BJ (cell line): ENCODE measurements at regions not wholly inside any gene's neighbourhood (a gene's known extent, or its start where the extent isn't known, plus 50 kb on each side); places are given as distances from the start of the nearest gene placed in this dataset.

ENCODE experiments used
- CTCF ChIA-PET: fragments of 350-600 bp; formaldehyde crosslinking; extraction: SDS; loops from one replicate; lab custom pipeline; 2021; ENCODE audit warnings: antibody characterized with exemption, inconsistent platforms; lab: Yijun Ruan, JAX
- POLR2A ChIA-PET: fragments of 300-600 bp; sonication (Branson Sonifier 250); formaldehyde crosslinking; extraction: SDS; loops from one replicate; lab custom pipeline; 2021; ENCODE audit warnings: antibody characterized with exemption; lab: Charles Lee
- DNase-seq: peaks from one replicate; pipeline ENCODE4 v3.0.0-alpha.2; 2011; ENCODE audit warnings: low read depth
- H3K27me3 ChIP-seq: 2 replicates; pipeline ENCODE4 v1.6.0; 2011; ENCODE audit warnings: low read length; ENCODE audit not compliant: control insufficient read depth, insufficient read depth
- H3K36me3 ChIP-seq: 2 replicates; pipeline ENCODE4 v1.5.1; 2011; ENCODE audit warnings: low read length; ENCODE audit not compliant: control insufficient read depth, insufficient read depth
- H3K4me3 ChIP-seq: 2 replicates; pipeline ENCODE4 v1.5.1; 2011; ENCODE audit warnings: low read depth, mild to moderate bottlenecking, control low read depth, low read length
- CTCF ChIP-seq: IDR thresholded peaks from 2 replicates; pipeline ENCODE4 v1.5.1; 2011; ENCODE audit warnings: low read depth, mild to moderate bottlenecking, control low read depth, inconsistent platforms, low read length, moderate library complexity; ENCODE audit not compliant: insufficient read depth

GRCh38 chr20:40495956-40496355 lies 193.1 kb downstream of the MAFB start:
- TF ChIP-seq CTCF: no peak
- Histone ChIP-seq H3K36me3 (no peaks in the 10 kb centered on the region), H3K27me3 (no peaks in the 10 kb centered on the region), H3K4me3 (no peak overlapping the region)
- ChIA-PET POLR2A (no interaction called here), CTCF (no interaction called here)
- DNase-seq: no peak

GRCh38 chr20:40494248-40494647 lies 194.8 kb downstream of the MAFB start:
- ChIA-PET POLR2A (no interaction called here), CTCF (no interaction called here)
- H3K36me3 ChIP-seq: no peaks in the 10 kb centered on the region
- no peak overlapping the region for H3K4me3 ChIP-seq
- no peaks in the 10 kb centered on the region for H3K27me3 ChIP-seq
- no peak for DNase-seq
- no peak for TF ChIP-seq CTCF

GRCh38 chr20:40493549-40493948 lies 195.5 kb downstream of the MAFB start:
- POLR2A ChIA-PET: no interaction called here
- DNase-seq: no peak
- CTCF ChIA-PET: no interaction called here

GRCh38 chr20:40493071-40493470 lies 196.0 kb downstream of the MAFB start:
- POLR2A ChIA-PET: no interaction called here
- CTCF ChIA-PET: no interaction called here
- no peaks in the 10 kb centered on the region for H3K27me3 ChIP-seq
- no peak overlapping the region for H3K4me3 ChIP-seq
- DNase-seq: no peak
- TF ChIP-seq CTCF: no peak
- no peaks in the 10 kb centered on the region for H3K36me3 ChIP-seq

More at GRCh38 chr20:40493549-40493948, 195.5 kb downstream of the MAFB start:
- no peak for TF ChIP-seq CTCF
- Histone ChIP-seq H3K27me3 (no peaks in the 10 kb centered on the region), H3K36me3 (no peaks in the 10 kb centered on the region), H3K4me3 (no peak overlapping the region)

GRCh38 chr20:40491009-40491590 lies 197.9 kb downstream of the MAFB start:
- no peak overlapping the region for H3K4me3 ChIP-seq
- no peaks in the 10 kb centered on the region for H3K27me3 ChIP-seq
- ChIA-PET CTCF (no interaction called here), POLR2A (no interaction called here)
- DNase-seq: no peak
- H3K36me3 ChIP-seq: no peaks in the 10 kb centered on the region
- TF ChIP-seq CTCF: no peak
